GM12873 (cell line): ENCODE measurements at regions not wholly inside any gene's neighbourhood (a gene's known extent, or its start where the extent isn't known, plus 50 kb on each side); places are given as distances from the start of the nearest gene placed in this dataset.

Experiments used
- CTCF ChIP-seq: IDR thresholded peaks from 2 replicates; pipeline ENCODE4 v1.5.1; 2012; ENCODE audit warnings: low read depth, mild to moderate bottlenecking, moderate library complexity, low read length, control low read depth; ENCODE audit not compliant: insufficient read depth; ENCODE audit errors: missing control alignments

GRCh38 chr17:34118564-34118963, 136.5 kb upstream of the CCL2 start:
- TF ChIP-seq CTCF: no peak

- TF ChIP-seq CTCF: no peak
Measured at GRCh38 chr17:34121311-34121710, 133.8 kb upstream of the CCL2 start.

GRCh38 chr17:34122515-34122914, 132.6 kb upstream of the CCL2 start:
- TF ChIP-seq CTCF: no peak

GRCh38 chr17:34125010-34125409, 130.1 kb upstream of the CCL2 start:
- TF ChIP-seq CTCF: no peak

- no peak for TF ChIP-seq CTCF
Measured at GRCh38 chr17:34125921-34126320, 129.2 kb upstream of the CCL2 start.

- TF ChIP-seq CTCF: no peak
Measured at GRCh38 chr17:34126496-34126895, 128.6 kb upstream of the CCL2 start.

- TF ChIP-seq CTCF: no peak
Measured at GRCh38 chr17:34126965-34127364, 128.1 kb upstream of the CCL2 start.
